Stomach (tissue), 4 donors: ENCODE measurements at regions not wholly inside any gene's neighbourhood (a gene's known extent, or its start where the extent isn't known, plus 50 kb on each side); places are given as distances from the start of the nearest gene placed in this dataset.
A peak's percentile ranks its signal among the peaks of the same experiment; 100 is the strongest.

Experiments used
- POLR2A ChIP-seq, 4 donors: fragments of 450-650 bp; IDR thresholded peaks; one replicate each; pipeline ENCODE4 v1.6.1; 2016; ENCODE audit warnings: antibody characterized with exemption in 4 of 4, control low read depth in 2 of 4, mild to moderate bottlenecking in 1 of 4, moderate library complexity in 1 of 4
- POLR2AphosphoS5 ChIP-seq, 3 donors: sonication (generic); formaldehyde crosslinking; IDR thresholded peaks; one replicate each; pipeline ENCODE4 v1.6.1; 2016; ENCODE audit warnings: antibody characterized with exemption in 3 of 3
- TF ChIP-seq, protein P1 (sequence below), 7 experiments: fragments of 450-650 bp in 4 of 7; fragments of 200-600 bp in 3 of 7; sonication (generic) in 3 of 7; IDR thresholded peaks; one replicate each; pipeline ENCODE4 v1.5.1; 2016 to 2019; ENCODE audit warnings: antibody characterized with exemption in 7 of 7, control low read depth in 2 of 7, mild to moderate bottlenecking in 1 of 7

GRCh38 chr3:14317057-14317553, 85.3 kb upstream of the SLC6A6 start:
- TF ChIP-seq, protein P1, sequence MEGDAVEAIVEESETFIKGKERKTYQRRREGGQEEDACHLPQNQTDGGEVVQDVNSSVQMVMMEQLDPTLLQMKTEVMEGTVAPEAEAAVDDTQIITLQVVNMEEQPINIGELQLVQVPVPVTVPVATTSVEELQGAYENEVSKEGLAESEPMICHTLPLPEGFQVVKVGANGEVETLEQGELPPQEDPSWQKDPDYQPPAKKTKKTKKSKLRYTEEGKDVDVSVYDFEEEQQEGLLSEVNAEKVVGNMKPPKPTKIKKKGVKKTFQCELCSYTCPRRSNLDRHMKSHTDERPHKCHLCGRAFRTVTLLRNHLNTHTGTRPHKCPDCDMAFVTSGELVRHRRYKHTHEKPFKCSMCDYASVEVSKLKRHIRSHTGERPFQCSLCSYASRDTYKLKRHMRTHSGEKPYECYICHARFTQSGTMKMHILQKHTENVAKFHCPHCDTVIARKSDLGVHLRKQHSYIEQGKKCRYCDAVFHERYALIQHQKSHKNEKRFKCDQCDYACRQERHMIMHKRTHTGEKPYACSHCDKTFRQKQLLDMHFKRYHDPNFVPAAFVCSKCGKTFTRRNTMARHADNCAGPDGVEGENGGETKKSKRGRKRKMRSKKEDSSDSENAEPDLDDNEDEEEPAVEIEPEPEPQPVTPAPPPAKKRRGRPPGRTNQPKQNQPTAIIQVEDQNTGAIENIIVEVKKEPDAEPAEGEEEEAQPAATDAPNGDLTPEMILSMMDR (IDR thresholded peaks at IDR 0.05) = no peak
- TF ChIP-seq POLR2AphosphoS5 (IDR thresholded peaks at IDR 0.05) = peak in 1 of 3 donors; percentile 38
- TF ChIP-seq POLR2A (IDR thresholded peaks at IDR 0.05) = no peak
